SU-DHL-6 (cell line): ENCODE measurements at regions not wholly inside any gene's neighbourhood (a gene's known extent, or its start where the extent isn't known, plus 50 kb on each side); places are given as distances from the start of the nearest gene placed in this dataset.

Source experiments
- H2AFZ ChIP-seq: fragments of 200-600 bp; sonication (generic); 2 replicates; pipeline ENCODE4 v1.6.1; 2014; ENCODE audit warnings: low read depth, mild to moderate bottlenecking, moderate library complexity, mixed read lengths, antibody characterized with exemption, low read length; ENCODE audit not compliant: severe bottlenecking
- H3F3A ChIP-seq: fragments of 200-600 bp; shearing (Covaris generic); 2 replicates; pipeline ENCODE4 v1.6.0; 2016; ENCODE audit warnings: antibody characterized with exemption, mild to moderate bottlenecking; ENCODE audit not compliant: insufficient read depth
- H3K27ac ChIP-seq: fragments of 200-600 bp; sonication (generic); 2 replicates; pipeline ENCODE4 v1.5.1; 2016; ENCODE audit warnings: low read depth, mild to moderate bottlenecking, low read length, moderate library complexity, mixed read lengths
- H3K27me3 ChIP-seq: fragments of 200-600 bp; sonication (generic), shearing (Covaris generic); 2 replicates; pipeline ENCODE4 v1.6.0; 2014; ENCODE audit warnings: mild to moderate bottlenecking, low read length
- H3K36me3 ChIP-seq: fragments of 200-600 bp; sonication (generic); 2 replicates; pipeline ENCODE4 v1.6.1; 2014; ENCODE audit warnings: mild to moderate bottlenecking, low read length, mixed read lengths
- H3K4me2 ChIP-seq: fragments of 300-600, 200-600 bp; shearing (Covaris generic), sonication (generic); 2 replicates; pipeline ENCODE4 v1.6.0; 2014; ENCODE audit warnings: low read length, low read depth, mild to moderate bottlenecking; ENCODE audit not compliant: poor library complexity, severe bottlenecking
- H3K4me3 ChIP-seq: fragments of 200-600 bp; sonication (generic); 2 replicates; pipeline ENCODE4 v1.5.1; 2014; ENCODE audit warnings: antibody characterized with exemption, low read length, mild to moderate bottlenecking, mixed read lengths; ENCODE audit not compliant: insufficient read depth, poor library complexity, severe bottlenecking
- H3K79me2 ChIP-seq: fragments of 200-600 bp; sonication (generic); 2 replicates; pipeline ENCODE4 v1.6.1; 2014; ENCODE audit warnings: mild to moderate bottlenecking, low read length, moderate library complexity; ENCODE audit not compliant: insufficient read depth
- H3K9ac ChIP-seq: fragments of 200-600 bp; sonication (generic); 2 replicates; pipeline ENCODE4 v1.7.0; 2014; ENCODE audit warnings: mild to moderate bottlenecking, low read length
- H3K9me2 ChIP-seq: fragments of 200-600 bp; sonication (generic); replicated peaks from 2 replicates; pipeline ENCODE4 v1.6.1; 2014; ENCODE audit warnings: low read length; ENCODE audit not compliant: insufficient read depth
- H3K9me3 ChIP-seq: fragments of 200-600 bp; sonication (generic); 2 replicates; pipeline ENCODE4 v1.6.1; 2014; ENCODE audit warnings: low read length, mixed read lengths; ENCODE audit not compliant: insufficient read depth
- H4K20me1 ChIP-seq: fragments of 200-600 bp; sonication (generic); 2 replicates; pipeline ENCODE4 v1.6.1; 2014; ENCODE audit warnings: low read depth, mild to moderate bottlenecking, antibody characterized with exemption, low read length, moderate library complexity, mixed read lengths
- EZH2phosphoT487 ChIP-seq: fragments of 200-600 bp; sonication (generic), shearing (Covaris generic); conservative IDR thresholded peaks from 2 replicates; pipeline ENCODE4 v1.6.1; 2018; ENCODE audit warnings: mild to moderate bottlenecking, antibody characterized with exemption, low read length, moderate library complexity, mixed read lengths
- TF ChIP-seq, protein P1 (sequence below): fragments of 200-600 bp; sonication (generic); IDR thresholded peaks from one replicate; pipeline ENCODE4 v1.5.1; 2017; ENCODE audit warnings: antibody characterized with exemption, mild to moderate bottlenecking, low read length, moderate library complexity; ENCODE audit not compliant: insufficient read depth, poor library complexity, severe bottlenecking

DNA sequence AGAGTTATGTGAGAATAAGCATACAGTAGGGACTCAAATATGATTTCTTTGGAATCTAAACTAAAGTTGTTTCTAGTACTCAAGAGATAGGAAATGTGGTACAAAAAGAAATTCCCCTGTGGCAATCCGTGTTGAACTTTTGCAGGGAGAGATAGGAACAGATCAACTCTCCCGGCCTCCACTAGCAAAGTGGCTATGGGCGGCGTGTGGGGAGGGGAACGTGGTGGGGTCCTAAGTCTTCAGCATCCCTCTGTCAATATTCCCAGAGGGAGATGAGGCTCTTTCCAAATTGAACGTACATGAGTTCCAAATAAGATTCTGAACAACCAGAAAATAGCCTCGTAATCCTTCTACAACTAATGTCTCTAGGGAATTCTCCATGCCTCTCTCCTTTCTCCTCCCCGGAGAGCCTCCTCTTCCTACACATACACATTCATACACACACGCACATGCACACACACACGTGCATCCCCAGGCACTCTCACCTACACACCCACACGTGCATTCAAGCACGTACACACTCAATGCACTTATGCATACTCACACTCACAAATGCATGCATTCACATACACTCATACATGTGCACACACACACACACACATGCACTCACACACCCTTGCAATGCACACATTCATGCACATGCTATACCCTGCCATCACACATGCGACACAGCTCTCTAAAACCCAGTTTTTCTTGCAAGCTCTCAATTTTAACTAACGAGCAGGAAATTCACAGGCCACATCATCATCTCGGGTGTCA, 244.8 kb downstream of the MAF start:
- no peaks in the 10 kb centered on the region for H4K20me1 ChIP-seq
- no peak for TF ChIP-seq EZH2phosphoT487
- TF ChIP-seq, protein P1, sequence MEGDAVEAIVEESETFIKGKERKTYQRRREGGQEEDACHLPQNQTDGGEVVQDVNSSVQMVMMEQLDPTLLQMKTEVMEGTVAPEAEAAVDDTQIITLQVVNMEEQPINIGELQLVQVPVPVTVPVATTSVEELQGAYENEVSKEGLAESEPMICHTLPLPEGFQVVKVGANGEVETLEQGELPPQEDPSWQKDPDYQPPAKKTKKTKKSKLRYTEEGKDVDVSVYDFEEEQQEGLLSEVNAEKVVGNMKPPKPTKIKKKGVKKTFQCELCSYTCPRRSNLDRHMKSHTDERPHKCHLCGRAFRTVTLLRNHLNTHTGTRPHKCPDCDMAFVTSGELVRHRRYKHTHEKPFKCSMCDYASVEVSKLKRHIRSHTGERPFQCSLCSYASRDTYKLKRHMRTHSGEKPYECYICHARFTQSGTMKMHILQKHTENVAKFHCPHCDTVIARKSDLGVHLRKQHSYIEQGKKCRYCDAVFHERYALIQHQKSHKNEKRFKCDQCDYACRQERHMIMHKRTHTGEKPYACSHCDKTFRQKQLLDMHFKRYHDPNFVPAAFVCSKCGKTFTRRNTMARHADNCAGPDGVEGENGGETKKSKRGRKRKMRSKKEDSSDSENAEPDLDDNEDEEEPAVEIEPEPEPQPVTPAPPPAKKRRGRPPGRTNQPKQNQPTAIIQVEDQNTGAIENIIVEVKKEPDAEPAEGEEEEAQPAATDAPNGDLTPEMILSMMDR, result no peak

GRCh38 chr16:79351927-79352326, 248.6 kb downstream of the MAF start:
- no peak overlapping the region for H3K27ac ChIP-seq
- H2AFZ ChIP-seq, result no peak overlapping the region
- H3K4me2 ChIP-seq, result no peak overlapping the region
- no peak overlapping the region for H3K4me3 ChIP-seq
- H3K36me3 ChIP-seq, result no peaks in the 10 kb centered on the region
- H4K20me1 ChIP-seq, result no peaks in the 10 kb centered on the region
- TF ChIP-seq, protein P1, result no peak
- TF ChIP-seq EZH2phosphoT487, result no peak
- H3K9me3 ChIP-seq, result no peaks in the 10 kb centered on the region
- no peaks in the 10 kb centered on the region for H3K27me3 ChIP-seq
- H3F3A ChIP-seq, result no peaks in the 10 kb centered on the region
- no peaks in the 10 kb centered on the region for H3K9me2 ChIP-seq
- no peaks in the 10 kb centered on the region for H3K79me2 ChIP-seq
- H3K9ac ChIP-seq, result no peak overlapping the region

More for the DNA sequence above, 244.8 kb downstream of the MAF start:
- Histone ChIP-seq H3K9ac (no peak overlapping the region), H3K4me3 (no peak overlapping the region), H3K9me3 (no peaks in the 10 kb centered on the region), H3K4me2 (no peak overlapping the region), H3F3A (no peaks in the 10 kb centered on the region), H3K36me3 (no peaks in the 10 kb centered on the region), H3K79me2 (no peaks in the 10 kb centered on the region), H3K27ac (no peak overlapping the region), H2AFZ (no peak overlapping the region), H3K27me3 (no peaks in the 10 kb centered on the region), H3K9me2 (no peaks in the 10 kb centered on the region)

DNA sequence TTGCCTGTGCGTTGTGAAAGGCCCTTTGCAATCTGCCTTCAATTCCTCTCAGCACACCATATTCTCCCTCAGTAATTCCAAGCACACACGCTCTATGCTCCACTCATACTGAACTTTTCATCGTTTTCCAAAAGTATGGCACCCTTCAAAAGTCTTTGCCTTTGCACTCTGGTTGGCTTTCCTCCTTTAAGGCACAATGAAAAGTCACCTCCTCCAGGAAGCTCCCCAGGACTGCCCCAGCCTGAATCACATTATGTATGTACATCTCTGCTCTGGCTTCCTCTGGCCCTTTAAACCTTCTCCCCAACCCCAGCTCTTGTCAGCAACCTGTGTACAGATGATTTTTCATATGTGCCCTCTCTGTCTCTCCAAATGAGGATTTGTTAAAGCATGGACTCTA, 250.7 kb downstream of the MAF start:
- Histone ChIP-seq H3K4me3 (no peak overlapping the region), H3K9me2 (no peaks in the 10 kb centered on the region), H3F3A (no peaks in the 10 kb centered on the region), H3K27me3 (no peaks in the 10 kb centered on the region), H4K20me1 (no peaks in the 10 kb centered on the region), H3K36me3 (no peaks in the 10 kb centered on the region), H3K27ac (no peak overlapping the region), H3K79me2 (no peaks in the 10 kb centered on the region), H3K9ac (no peak overlapping the region), H3K4me2 (no peak overlapping the region), H3K9me3 (no peaks in the 10 kb centered on the region), H2AFZ (no peak overlapping the region)
- TF ChIP-seq EZH2phosphoT487, result no peak
- TF ChIP-seq, protein P1, result no peak
